Stomach smooth muscle (tissue), 2 donors: ENCODE measurements at regions not wholly inside any gene's neighbourhood (a gene's known extent, or its start where the extent isn't known, plus 50 kb on each side); places are given as distances from the start of the nearest gene placed in this dataset.

Experiments used
- H3K27ac ChIP-seq: one replicate; pipeline ENCODE4 v1.7.0; 2013; ENCODE audit warnings: mild to moderate bottlenecking, low read length, inconsistent platforms
- H3K27me3 ChIP-seq, 2 donors: one replicate each; pipeline ENCODE4 v1.7.0; 2013; ENCODE audit warnings: low read length in 2 of 2; ENCODE audit not compliant: insufficient read depth in 2 of 2, control insufficient read depth in 1 of 2
- H3K36me3 ChIP-seq, 2 donors: one replicate each; pipeline ENCODE4 v1.7.0; 2013; ENCODE audit warnings: low read length in 2 of 2; ENCODE audit not compliant: control insufficient read depth in 2 of 2, insufficient read depth in 2 of 2
- H3K4me1 ChIP-seq: one replicate; pipeline ENCODE4 v1.7.0; 2013; ENCODE audit warnings: low read length; ENCODE audit not compliant: control insufficient read depth, insufficient read depth
- H3K4me3 ChIP-seq, 2 donors: one replicate each; pipeline ENCODE4 v1.7.0; 2013; ENCODE audit warnings: low read length in 2 of 2
- H3K9ac ChIP-seq, 2 donors: one replicate each; pipeline ENCODE4 v1.7.0; 2013; ENCODE audit warnings: low read length in 2 of 2, mild to moderate bottlenecking in 1 of 2
- H3K9me3 ChIP-seq, 2 donors: one replicate each; pipeline ENCODE4 v1.7.0; 2013; ENCODE audit warnings: low read length in 2 of 2; ENCODE audit not compliant: control insufficient read depth in 2 of 2
- donor health status: healthy.
- donor health status: Pancreatic carcinoma.

DNA sequence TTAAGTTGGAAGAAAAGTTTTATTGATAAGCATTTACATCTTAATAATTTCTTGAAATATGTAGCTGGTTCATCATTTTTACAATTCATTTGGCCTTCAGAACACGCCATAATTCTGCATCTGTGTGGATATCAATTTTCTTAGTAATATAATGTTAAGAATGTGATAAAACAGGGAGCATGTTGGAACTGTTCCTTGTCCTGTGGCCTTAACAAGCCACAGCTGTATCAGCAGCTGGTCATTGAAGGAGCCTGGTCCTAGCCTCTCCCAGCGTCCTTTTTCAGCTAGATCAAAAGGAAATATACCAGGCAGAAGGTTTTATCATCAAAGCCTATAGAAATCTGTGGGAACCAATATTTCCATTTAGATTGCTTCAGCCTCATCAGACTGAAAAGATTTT, 421.8 kb downstream of the SPRY2 start:
- Histone ChIP-seq H3K4me1 (no peaks in the 10 kb centered on the region), H3K27me3 (no peaks in the 10 kb centered on the region), H3K36me3 (no peaks in the 10 kb centered on the region), H3K4me3 (no peak overlapping the region), H3K27ac (no peak overlapping the region), H3K9ac (no peak overlapping the region), H3K9me3 (no peaks in the 10 kb centered on the region)

DNA sequence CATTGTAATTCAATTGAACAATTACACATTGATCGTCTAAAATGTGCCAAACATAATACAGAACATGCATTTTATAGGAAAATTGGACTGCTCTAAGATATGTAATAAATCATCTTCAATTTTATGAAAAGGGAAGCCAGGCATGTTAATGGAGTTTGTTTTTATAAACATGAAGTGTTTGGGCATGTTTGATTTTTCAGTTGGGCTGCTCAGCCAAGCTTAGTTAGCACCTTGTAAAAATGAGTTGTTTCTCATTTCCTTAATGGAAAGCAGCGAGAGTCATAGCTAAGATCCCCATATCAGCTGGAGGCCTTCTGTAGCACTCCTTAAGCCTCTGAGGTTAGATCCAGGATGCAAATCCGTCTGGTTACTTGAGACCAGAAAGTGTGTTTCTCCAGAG, 422.3 kb downstream of the SPRY2 start:
- Histone ChIP-seq H3K36me3 (no peaks in the 10 kb centered on the region), H3K9me3 (no peaks in the 10 kb centered on the region), H3K4me1 (no peaks in the 10 kb centered on the region), H3K27ac (no peak overlapping the region), H3K9ac (no peak overlapping the region), H3K27me3 (no peaks in the 10 kb centered on the region), H3K4me3 (no peak overlapping the region)

DNA sequence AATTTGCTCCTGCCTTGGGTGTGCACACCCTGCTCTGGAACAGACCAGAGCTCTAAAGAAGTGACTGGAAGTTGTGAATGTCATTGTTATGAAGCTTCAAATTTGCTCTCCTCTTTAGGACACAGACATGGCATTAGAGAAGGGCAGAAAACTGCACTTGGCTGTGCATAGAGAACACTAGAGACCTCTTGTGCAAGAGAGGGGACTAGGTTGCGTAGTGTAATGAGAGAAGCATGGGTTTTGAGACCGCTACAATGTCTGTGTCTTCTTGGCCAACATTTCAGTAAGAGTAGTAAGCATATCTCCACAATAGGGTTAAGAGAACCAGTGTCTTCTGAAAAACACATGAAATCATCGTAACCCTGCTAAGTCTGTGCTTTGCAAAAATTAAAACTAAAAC, 423.3 kb downstream of the SPRY2 start:
- H3K27me3 ChIP-seq, result no peaks in the 10 kb centered on the region
- no peak overlapping the region for H3K9ac ChIP-seq
- H3K27ac ChIP-seq, result no peak overlapping the region
- H3K4me1 ChIP-seq, result no peaks in the 10 kb centered on the region
- no peaks in the 10 kb centered on the region for H3K36me3 ChIP-seq
- H3K9me3 ChIP-seq, result no peaks in the 10 kb centered on the region
- H3K4me3 ChIP-seq, result no peak overlapping the region

DNA sequence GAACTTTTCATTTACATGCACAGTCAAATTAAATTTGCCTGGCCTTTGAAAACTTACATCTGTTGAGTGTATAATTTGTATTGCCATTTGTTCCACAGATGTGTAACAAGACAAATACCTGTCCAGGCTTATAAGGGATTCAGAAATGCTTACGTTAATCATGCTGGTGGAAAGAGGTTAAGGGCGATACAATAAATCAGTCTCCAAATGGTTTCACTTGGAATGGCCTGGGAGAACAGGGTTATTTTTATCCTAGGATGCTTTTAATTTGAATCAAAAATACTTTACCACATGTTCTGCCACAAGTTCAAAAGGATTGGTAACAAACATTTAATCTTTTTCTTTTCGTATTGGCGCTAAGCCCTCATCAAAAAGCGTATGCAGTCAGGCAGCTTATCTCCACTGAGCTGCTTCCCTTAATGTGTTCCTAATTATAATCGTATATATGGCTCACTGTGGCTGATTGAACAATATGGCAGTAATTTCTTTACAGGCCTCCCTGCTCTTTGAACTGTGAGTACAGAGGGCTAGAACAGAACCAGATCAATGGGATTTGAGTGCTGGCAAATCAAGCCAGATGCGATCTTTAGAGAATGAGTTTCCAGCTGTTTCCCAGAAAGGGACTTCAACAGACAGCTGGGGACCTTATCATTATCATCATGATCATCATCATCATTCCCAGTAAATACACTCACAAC, 425.7 kb downstream of the SPRY2 start:
- Histone ChIP-seq H3K27me3 (no peaks in the 10 kb centered on the region), H3K36me3 (no peaks in the 10 kb centered on the region), H3K9me3 (no peaks in the 10 kb centered on the region), H3K4me3 (no peak overlapping the region), H3K9ac (no peak overlapping the region), H3K27ac (no peak overlapping the region), H3K4me1 (no peaks in the 10 kb centered on the region)

DNA sequence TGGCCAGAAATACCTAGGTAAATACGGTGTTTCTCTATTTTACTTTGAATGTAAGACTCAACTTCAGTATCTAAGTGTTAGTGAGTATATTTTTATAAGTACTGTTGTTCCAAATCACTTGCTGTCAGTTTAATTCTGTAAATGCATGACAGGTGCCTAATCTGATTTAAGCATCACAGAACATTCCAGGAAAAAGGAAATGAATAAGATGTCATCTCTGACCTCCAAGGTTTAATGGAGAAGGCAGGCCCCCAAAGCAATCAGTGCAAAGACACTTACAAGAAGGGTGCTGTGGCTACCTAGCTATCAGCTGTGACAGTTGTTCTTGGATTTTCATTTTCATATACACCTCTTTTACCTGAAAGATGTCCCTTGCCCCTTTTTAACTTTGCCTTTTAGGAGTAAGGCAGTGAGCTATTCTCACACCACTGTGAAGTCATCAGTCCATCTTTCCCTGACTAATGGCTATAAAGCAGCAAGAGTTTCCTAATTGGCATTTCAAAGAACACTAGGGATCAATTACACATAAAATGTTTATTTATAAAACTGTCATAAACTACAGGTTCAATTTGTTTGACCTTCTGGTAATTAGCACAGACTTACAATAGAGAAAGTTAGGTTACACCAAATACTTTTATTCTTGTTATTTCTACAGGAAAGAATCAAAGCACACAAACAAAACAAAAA, 427.6 kb downstream of the SPRY2 start:
- Histone ChIP-seq H3K27ac (no peak overlapping the region), H3K4me1 (no peaks in the 10 kb centered on the region), H3K27me3 (no peaks in the 10 kb centered on the region), H3K9ac (no peak overlapping the region), H3K4me3 (no peak overlapping the region), H3K36me3 (no peaks in the 10 kb centered on the region), H3K9me3 (no peaks in the 10 kb centered on the region)

DNA sequence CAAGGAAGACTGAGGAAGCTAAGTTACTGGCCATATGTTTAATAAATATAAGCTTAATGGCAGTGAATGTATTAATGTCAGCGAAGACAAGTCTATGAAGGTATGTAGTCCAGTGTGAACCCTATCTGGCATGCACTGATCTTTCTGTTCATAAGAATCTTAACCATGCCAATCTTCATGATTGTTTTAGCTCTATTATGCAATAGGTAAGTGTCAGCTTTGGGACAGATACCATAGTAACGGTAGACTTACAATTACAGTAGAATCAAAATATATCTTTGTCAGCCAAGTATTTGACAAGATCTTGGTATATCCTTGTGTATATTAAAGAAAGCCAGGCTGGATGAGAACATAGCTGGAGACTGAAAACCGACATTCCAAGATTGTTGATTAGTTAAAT, 428.5 kb downstream of the SPRY2 start:
- no peaks in the 10 kb centered on the region for H3K9me3 ChIP-seq
- H3K4me3 ChIP-seq, result no peak overlapping the region
- no peaks in the 10 kb centered on the region for H3K36me3 ChIP-seq

DNA sequence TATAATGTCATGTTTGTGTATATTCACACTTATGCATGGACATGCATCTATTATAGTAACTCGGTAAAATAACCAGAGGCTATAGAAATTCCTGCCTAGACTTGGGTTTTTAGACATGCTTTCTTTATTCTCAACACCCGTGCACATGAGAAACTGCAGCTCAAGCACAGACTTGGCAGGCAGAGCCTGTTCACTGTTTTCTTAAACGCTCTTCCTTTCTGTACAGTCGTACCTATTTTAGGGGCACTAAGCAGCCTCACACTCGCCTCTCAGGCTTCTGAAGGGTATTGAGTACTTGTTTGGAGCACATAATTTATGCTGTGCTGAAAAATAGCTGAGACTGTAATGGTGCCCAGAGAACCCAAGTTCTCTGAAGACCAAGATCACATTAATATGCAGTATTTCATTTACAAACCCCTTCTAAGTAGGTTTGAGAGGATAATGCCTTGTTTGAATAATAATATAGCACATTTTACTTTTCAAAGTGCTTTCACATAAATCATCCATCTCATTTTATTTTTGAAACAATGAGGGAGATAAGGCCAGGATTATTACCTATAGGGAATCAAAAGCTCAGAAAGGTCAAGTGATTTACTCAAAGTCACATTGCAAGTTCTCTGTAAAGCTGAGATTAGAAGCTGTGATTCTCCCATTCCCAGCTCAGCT, 429.9 kb downstream of the SPRY2 start:
- Histone ChIP-seq H3K9me3 (no peaks in the 10 kb centered on the region), H3K27ac (no peak overlapping the region), H3K27me3 (no peaks in the 10 kb centered on the region), H3K9ac (no peak overlapping the region), H3K36me3 (no peaks in the 10 kb centered on the region), H3K4me1 (no peaks in the 10 kb centered on the region), H3K4me3 (no peak overlapping the region)

More for the DNA sequence above, 428.5 kb downstream of the SPRY2 start:
- no peak overlapping the region for H3K9ac ChIP-seq
- H3K4me1 ChIP-seq, result no peaks in the 10 kb centered on the region
- H3K27me3 ChIP-seq, result no peaks in the 10 kb centered on the region
- no peak overlapping the region for H3K27ac ChIP-seq

DNA sequence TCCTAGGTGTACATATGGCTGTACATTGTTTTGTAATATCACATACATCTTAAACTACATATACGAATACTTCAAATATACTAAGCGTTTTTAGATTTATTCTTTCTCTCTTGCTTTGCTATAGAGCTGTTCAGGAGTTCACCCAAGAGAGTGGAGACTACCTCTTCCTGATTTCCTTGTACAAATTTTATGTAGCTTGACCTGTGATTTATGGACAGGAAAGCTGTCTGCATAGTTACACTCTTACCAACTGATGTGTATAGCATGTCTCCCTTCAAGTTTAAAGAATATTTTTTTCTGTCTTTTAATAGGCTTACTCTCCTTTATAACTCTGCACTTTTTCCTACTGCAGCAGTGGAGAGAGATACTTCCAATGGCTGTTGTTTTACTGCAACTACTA, 428.7 kb downstream of the NDFIP2 start:
- Histone ChIP-seq H3K27me3 (no peaks in the 10 kb centered on the region), H3K4me1 (no peaks in the 10 kb centered on the region), H3K36me3 (no peaks in the 10 kb centered on the region), H3K4me3 (no peak overlapping the region), H3K9ac (no peak overlapping the region), H3K9me3 (no peaks in the 10 kb centered on the region), H3K27ac (no peak overlapping the region)

DNA sequence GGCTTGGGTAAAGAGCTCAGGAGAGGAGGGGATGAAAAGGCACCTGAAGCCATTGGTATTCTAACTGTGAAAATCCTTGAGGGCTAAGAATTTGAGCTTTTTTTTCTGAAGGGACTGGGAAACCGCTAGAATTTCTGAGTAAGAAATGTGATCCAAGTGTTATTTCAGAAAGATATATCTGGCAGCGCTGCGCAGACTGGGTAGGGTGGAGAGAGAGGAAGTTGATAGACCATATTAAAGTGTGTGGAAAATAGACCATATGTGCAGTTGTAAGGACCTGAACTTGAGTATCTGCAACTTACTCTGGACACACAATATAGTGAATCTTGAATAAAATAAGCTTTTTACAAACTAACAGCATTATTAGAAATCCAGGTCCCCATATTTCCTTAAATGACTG, 427.4 kb downstream of the NDFIP2 start:
- no peaks in the 10 kb centered on the region for H3K36me3 ChIP-seq
- H3K9ac ChIP-seq, result no peak overlapping the region
- no peak overlapping the region for H3K27ac ChIP-seq
- no peaks in the 10 kb centered on the region for H3K27me3 ChIP-seq
- H3K4me3 ChIP-seq, result no peak overlapping the region
- H3K4me1 ChIP-seq, result no peaks in the 10 kb centered on the region
- H3K9me3 ChIP-seq, result no peaks in the 10 kb centered on the region

DNA sequence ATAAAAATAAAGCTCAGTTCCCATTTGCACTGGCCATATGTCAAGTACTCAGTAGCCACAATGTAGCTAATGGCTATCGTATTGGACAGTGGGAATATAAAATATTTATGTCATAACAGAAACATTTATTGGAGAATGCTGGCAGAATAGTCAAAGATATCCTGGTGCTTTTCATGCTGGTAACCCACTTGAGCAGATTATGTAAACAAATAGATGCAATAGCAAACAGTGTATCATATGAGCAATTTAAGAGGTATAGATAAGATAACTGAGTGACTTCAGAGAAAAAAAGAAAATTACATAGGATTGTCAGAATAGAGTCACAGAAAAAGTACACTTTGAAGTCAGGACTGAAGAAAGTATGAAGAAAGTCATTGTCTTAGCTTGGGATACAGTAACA, 426.6 kb downstream of the NDFIP2 start:
- H3K9ac ChIP-seq, result no peak overlapping the region
- H3K27ac ChIP-seq, result no peak overlapping the region
- H3K4me1 ChIP-seq, result no peaks in the 10 kb centered on the region
- no peaks in the 10 kb centered on the region for H3K36me3 ChIP-seq
- H3K4me3 ChIP-seq, result no peak overlapping the region
- H3K9me3 ChIP-seq, result no peaks in the 10 kb centered on the region
- no peaks in the 10 kb centered on the region for H3K27me3 ChIP-seq

DNA sequence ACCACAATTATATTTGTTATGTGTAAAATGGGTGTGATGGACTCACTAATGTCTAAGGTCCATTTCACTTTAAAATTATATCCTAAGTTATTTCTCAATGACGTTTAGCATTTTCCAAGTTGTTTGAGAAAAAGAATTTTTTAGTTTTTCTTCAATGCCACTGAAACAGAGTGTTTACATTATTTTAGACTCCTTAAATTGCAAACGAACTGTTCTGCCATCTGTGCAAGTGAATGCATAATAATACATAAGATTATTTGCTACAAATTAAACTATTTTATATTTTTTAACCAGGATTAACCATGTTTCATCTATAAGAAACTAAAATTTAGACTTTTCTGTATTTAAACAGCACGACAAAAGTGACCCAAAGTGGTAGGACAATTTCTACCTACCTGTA, 425.4 kb downstream of the NDFIP2 start:
- Histone ChIP-seq H3K4me1 (no peaks in the 10 kb centered on the region), H3K27ac (no peak overlapping the region), H3K9me3 (no peaks in the 10 kb centered on the region), H3K4me3 (no peak overlapping the region), H3K27me3 (no peaks in the 10 kb centered on the region), H3K36me3 (no peaks in the 10 kb centered on the region), H3K9ac (no peak overlapping the region)
